ENCODE measurements at regions not wholly inside any gene's neighbourhood (a gene's known extent, or its start where the extent isn't known, plus 50 kb on each side); places are given as distances from the start of the nearest gene placed in this dataset.

- DNase-seq: no peak
Observed at GRCh38 chr11:45435706-45436105, 149.6 kb upstream of the SYT13 start.

DNA sequence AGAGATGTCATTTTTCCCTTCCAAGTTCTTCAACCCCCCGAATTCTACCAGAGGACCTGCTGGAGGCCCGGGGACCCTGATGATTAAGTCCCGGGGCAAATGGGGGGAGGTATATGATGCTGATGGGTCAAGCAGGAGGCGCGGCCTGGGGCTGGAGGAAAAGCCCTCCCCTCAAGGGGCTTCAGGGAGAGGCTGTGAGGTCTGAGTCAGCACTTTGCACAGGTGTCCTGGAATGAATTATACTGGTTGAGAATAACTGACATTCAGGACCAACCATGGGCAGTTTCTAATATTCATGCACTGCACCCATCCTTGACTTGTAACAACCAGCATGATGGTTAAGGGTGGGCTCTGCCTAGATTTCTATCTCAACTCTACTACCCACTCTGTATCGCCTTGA is 146.8 kb upstream of the SYT13 start:
- no peak for DNase-seq

GRCh38 chr11:45432100-45432499 is 146.0 kb upstream of the SYT13 start:
- DNase-seq: no peak

- no peak for DNase-seq
Observed at GRCh38 chr11:45431046-45432018, 145.2 kb upstream of the SYT13 start.

DNA sequence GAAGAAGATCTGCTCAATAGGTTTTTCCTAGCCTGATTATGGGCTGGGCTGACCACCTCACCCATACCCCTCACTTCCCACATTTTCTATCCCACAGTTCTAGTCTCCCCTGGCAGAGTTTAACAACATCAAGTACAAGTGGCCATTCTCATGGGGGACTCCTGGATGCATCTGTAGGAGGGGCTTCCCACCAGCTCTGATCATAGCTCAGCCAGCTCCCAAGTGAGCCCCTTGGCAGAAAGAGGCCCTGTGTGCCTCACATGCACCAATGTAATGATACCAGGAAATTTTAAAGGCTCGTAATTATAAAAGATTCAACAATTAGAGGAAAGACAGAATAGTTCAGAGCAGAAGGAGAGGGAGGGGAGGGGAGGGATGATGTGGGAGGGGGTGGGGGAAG is 144.2 kb upstream of the SYT13 start:
- no peak for DNase-seq

DNA sequence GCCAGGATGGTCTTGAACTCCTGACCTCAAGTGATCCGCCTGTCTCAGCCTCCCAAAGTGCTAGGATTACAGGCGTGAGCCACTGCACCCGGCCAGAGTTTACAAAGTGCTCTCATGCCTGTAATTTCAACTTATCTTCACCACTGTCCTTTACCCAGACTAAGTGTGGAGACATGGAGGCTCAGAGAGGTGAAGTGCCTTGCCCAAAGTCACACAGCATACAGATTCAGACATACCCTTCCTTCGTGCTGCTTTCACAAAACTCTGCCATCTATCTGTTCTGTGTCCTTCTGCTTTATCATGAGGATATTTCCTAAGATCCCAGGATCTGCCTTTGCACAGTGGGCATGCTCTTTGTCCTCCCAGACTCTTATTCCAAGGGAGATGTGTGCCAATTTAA is 143.6 kb upstream of the SYT13 start:
- DNase-seq: no peak

DNA sequence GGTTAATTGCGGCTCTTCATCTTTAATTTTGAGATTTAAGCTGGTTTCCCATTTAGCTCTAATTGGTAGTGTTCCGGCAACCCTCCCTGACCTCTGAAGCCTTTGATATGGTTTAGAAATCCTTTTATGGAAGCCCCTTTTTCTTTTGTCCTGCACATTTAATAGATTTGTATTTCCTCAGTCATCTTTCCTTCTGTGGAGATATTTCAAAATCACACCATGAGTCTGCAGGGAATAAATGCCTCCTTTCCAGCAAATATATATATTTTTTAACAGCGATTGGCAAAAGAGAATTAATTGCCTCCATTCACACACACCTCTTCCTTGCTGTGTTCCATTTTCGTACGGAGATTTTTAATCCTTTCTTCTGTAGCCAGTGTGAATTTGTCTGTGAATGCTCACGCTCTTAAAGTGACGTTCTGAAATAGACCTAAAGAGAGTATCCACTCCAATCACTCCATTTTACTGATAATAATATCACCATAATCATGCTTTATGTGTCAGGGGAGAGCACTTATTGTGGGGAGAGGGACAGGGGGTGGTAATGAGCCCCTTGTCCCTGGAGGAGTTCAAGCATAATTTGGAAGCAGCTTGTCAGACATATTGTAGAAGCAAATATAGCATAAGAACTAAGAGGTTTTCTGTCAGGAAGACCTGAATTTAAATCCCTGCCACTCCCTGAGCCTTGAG is 142.5 kb upstream of the SYT13 start:
- no peak for DNase-seq

DNA sequence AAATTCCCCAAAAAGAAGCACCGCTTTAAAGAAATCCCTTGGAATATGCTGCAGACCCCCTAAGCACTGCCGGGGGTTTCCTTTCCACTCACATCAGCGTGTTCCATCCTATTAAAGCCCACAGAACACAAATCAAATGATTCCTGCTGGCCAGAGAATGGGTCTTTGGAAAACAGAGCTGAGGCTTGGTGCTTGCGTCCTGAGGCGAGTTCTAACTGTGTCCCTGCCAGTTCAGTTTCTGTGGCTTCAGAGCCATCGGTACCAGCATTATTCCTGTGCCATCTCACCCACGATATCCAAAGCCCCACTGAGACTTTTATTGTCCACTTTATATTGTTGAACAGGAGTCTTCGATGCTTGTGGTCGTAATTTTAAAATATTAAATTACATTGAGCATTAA is 142.0 kb upstream of the SYT13 start:
- DNase-seq: no peak

DNA sequence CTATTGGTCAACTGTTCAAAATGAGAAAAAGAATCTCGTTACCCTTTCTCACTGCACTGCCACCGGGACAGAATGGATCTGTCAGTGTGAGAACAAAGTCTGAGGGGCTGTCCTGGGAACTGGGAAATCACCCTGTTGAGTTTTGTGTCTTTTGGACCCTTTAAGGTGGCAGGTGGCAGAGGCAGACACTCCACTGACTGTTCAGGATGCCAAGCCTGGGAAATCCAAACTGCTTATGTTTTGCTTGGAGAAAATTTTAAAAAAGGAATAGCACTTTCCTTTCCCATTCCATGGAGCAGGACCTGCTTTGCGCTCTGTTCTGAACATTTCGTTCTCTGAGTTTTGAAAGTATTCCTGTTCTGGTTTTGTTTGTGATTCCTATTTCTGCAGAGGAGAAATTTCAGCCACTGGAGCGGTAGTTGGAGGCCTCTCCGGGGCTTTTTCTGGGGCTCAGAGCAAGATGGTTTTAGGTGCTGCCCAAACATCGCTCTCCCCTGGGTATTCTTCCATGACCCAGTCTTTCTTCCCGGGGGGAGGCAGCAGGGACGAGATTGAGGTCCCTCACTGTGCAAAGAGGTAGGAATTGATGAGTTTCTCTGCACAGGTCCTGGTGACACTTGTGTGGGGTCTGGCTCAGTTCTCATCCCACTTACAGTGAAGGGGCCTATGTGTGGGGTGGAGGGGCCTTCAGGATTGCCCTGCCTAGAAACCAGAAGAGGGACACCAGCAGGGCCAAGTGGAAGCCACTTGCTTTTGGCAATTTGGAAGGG is 138.5 kb upstream of the SYT13 start:
- no peak for DNase-seq

GRCh38 chr11:45423475-45424120 is 137.5 kb upstream of the SYT13 start:
- DNase-seq: no peak

DNA sequence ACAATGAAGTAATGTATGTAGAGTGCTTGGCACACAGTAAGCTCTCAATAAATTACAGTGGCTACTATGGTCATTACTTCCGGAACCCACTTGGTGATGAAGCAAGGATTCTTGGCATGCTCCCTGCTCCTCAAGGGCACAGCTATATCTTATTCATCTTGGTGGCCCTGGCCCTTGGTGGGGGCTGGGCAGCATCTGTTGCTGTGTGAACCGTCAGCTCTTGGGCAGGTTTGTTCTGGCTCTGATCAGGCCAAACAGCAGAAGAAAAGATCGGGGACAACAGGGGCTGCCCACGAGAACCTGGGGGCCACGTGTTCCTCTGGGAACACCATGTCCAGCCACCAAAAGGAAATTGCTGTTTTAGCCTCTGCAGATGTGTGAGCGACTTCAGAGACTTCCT is 136.9 kb upstream of the SYT13 start:
- DNase-seq: no peak

DNA sequence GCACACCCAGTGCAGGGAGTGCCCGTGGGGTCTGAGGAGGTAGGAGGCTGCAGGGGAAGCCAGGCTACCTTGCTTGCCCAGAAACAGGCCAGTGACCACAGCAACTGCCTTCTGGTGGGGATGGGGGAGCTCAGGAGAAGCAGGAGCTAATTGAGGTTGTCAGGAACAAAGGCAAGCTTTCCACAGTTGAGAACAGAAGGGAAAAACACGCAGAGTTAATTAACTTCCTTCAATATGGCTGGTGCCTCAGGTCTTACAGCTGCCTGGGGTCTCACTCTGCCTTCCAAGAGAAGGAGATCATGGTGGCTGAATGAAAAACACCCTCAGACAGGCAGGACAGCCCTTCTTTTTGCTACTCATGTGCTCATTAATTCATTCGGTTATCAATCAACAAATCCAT is 127.9 kb upstream of the SYT13 start:
- no peak for DNase-seq

GRCh38 chr11:45413156-45413858 is 127.2 kb upstream of the SYT13 start:
- DNase-seq: no peak

GRCh38 chr11:45412521-45412920 is 126.4 kb upstream of the SYT13 start:
- no peak for DNase-seq

DNA sequence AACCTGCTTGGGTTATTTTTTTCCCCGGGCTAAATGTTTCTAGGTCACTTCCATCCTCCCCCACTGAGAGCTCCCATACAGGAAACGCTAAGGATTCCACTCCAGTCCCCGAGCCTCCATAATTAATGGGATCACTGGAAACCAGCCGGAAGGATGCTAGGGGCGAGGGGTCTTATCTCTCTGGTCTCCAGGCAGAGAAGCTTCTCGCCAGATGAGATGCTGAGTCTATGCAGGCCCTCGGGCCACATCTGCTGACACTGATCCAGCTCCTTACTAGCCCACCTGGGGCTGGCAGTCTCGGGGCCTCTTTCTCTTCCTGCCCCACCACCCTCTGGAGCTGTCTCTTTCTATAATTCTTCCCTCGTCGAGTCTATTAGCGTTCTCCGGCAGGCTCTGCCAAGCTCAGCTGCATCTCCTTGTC is 125.9 kb upstream of the SYT13 start:
- no peak for DNase-seq

DNA sequence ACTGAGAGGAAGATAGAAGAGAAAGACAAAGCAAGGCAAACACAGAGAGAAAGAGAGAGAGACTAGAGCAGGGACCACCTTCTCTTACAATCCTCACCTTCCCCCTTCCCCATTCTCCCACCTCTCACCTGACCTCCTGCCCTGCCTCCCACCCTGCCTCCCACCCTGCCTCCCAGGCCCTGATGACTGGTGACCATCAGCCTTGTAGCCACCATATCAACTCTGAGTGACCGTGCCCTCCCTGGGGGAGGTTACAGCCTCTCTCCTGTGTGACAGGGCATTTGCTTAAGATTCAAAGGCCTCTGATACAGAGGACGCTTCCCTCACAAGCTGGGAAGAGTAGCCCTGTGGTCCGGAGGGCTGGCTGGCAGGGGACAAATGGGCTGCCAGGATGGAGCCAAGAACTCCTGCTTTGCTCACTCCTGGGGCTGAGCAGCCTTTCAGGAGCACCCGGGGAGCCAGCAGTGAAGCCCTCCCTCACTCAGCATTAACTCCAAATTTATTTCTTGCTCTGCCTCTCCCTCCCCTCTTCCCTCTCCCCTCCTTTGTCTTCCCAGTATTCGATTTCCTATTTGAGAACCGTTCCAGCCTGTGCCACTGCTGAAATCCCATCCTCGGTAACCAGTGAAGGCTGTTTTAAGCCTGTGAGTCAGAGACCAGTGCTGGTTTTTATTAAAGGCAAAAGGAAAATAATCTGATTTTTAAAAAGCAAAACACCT is 125.2 kb upstream of the SYT13 start:
- DNase-seq: no peak

DNA sequence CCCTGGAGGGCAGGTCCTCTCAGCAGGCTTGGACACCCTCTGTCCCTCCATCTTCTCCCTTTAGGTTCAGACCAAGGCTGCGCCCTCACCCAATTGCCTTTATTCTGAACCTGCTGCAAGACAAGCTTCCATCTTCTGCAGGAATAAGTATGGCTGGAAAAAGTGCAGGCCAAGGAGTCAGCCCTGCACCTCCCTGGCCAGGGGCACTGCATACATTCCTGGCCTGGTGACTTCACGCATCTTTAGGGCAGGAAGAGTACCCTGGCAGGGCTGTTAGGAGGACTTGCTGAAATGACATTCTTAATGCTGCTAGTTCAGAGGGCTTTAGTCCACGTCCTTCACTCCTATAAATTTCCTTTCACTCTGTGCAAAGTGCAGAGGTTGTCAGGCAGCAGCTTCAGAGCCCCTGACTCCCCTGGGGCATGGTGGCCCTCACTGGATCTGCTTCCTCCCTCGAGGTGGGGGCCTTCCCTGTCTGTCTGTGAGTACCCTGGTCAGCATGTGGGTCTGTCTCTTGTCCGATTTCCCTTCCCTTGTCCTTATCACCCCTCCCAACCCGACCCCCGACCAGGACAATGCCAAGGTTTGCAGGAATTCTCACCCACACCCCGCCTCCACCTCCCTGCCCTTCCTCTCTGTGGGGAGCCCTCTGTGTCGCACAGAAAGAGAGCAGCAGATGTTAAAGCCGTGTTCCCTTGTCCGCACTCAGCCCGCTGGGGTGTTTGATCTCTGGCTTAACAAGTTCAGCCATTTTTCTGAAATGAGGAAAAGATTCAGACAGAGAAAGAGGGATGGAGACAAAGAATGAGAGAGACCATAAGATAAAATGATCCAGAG is 124.5 kb upstream of the SYT13 start:
- DNase-seq: no peak

DNA sequence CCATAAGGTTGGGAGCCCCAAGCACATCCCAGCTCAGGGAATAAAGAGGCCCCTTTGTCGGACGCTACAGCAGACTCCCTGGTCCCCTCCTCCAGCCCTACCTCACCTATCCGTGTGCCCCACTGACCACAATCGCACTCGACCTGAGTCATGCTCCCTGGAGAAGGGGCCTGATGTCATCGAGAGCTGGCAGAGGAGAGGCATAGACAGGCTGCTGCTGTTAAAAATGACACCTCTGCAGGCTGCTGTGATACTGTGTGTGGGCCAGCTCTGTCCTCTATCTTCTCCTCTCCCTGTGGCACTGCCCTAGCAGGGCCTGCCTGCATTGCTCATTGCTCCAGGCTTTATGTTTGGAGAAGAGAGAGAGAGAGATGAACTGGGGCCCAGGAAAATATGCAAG is 123.4 kb upstream of the SYT13 start:
- no peak for DNase-seq

GRCh38 chr11:45407226-45407625 is 121.1 kb upstream of the SYT13 start:
- DNase-seq: no peak

GRCh38 chr11:45405916-45406670 is 120.0 kb upstream of the SYT13 start:
- no peak for DNase-seq
